Small intestine (tissue), 7 donors: ENCODE measurements at regions not wholly inside any gene's neighbourhood (a gene's known extent, or its start where the extent isn't known, plus 50 kb on each side); places are given as distances from the start of the nearest gene placed in this dataset.

ENCODE experiments used
- DNase-seq, 2 donors: peaks; one replicate each; pipeline versions ENCODE4 v3.0.0 to v3.0.0-alpha.2; 2013
- FAIRE-seq: peaks from 2 replicates; lab custom pipeline; 2012; peaks lifted over from hg19 to GRCh38; lab: Jason Lieb, UNC
- H3K27ac ChIP-seq, 3 donors: one replicate each; pipeline ENCODE4 v1.5.1; 2013; ENCODE audit warnings: low read length in 2 of 3, mild to moderate bottlenecking in 2 of 3, control low read depth in 1 of 3, inconsistent platforms in 1 of 3, low read depth in 1 of 3, moderate library complexity in 1 of 3
- H3K27me3 ChIP-seq, 3 donors: one replicate each; pipeline ENCODE4 v1.6.1; 2013; ENCODE audit warnings: low read length in 3 of 3, inconsistent platforms in 1 of 3; ENCODE audit not compliant: control insufficient read depth in 3 of 3, insufficient read depth in 3 of 3
- H3K36me3 ChIP-seq, 3 donors: one replicate each; pipeline ENCODE4 v1.6.1; 2013; ENCODE audit warnings: low read length in 3 of 3, inconsistent platforms in 1 of 3, low read depth in 1 of 3, mild to moderate bottlenecking in 1 of 3, moderate library complexity in 1 of 3; ENCODE audit not compliant: control insufficient read depth in 3 of 3, insufficient read depth in 2 of 3
- H3K4me1 ChIP-seq, 3 donors: one replicate each; pipeline ENCODE4 v1.6.1; 2013; ENCODE audit warnings: low read length in 2 of 3, inconsistent platforms in 1 of 3, low read depth in 1 of 3, mild to moderate bottlenecking in 1 of 3, moderate library complexity in 1 of 3; ENCODE audit not compliant: control insufficient read depth in 3 of 3, insufficient read depth in 2 of 3
- H3K4me3 ChIP-seq, 3 donors: one replicate each; pipeline ENCODE4 v1.5.1; 2013; ENCODE audit warnings: low read length in 3 of 3, control low read depth in 1 of 3, inconsistent platforms in 1 of 3, low read depth in 1 of 3, mild to moderate bottlenecking in 1 of 3, moderate library complexity in 1 of 3
- H3K9me3 ChIP-seq, 2 donors: one replicate each; pipeline ENCODE4 v1.6.1; 2013; ENCODE audit warnings: low read depth in 1 of 2, low read length in 1 of 2; ENCODE audit not compliant: control insufficient read depth in 2 of 2, insufficient read depth in 1 of 2
- WGBS, 3 donors: extraction: QIAGEN DNeasy Blood & Tissue Kit; methylation state at CpG; one replicate each; pipeline ENCODE4 v1.1.7; 2013; 5-methylcytosine and 5-hydroxymethylcytosine counted together
- donor health status: healthy with polysubstance abuse.
- donor health status: control.
- donor health status: control.
- donor health status: Bipolar disorder and iron deficiency.
- donor health status: healthy.

GRCh38 chr18:78804206-78805030, 175.2 kb upstream of the SALL3 start:
- WGBS, 3 donors = 85 to 91% (median 89%) methylated on average over 26 of the region's 26 CpGs
- FAIRE-seq = no peak

GRCh38 chr18:78805840-78806239, 173.8 kb upstream of the SALL3 start:
- Histone ChIP-seq H3K9me3 (peaks cover 0 to 5% of the 10 kb centered on the region in 2 donors), H3K4me1 (no peaks in the 10 kb centered on the region), H3K36me3 (no peaks in the 10 kb centered on the region), H3K27ac (no peak overlapping the region), H3K27me3 (no peaks in the 10 kb centered on the region), H3K4me3 (no peak overlapping the region)
- FAIRE-seq = no peak
- DNase-seq = no peak
- 73 to 87% (median 81%) methylated on average over 8 of the region's 8 CpGs for WGBS, 3 donors

More at GRCh38 chr18:78804206-78805030, 175.2 kb upstream of the SALL3 start:
- Histone ChIP-seq H3K9me3 (no peaks in the 10 kb centered on the region), H3K4me3 (no peak overlapping the region), H3K4me1 (no peaks in the 10 kb centered on the region), H3K36me3 (no peaks in the 10 kb centered on the region), H3K27ac (no peak overlapping the region), H3K27me3 (no peaks in the 10 kb centered on the region)
- no peak for DNase-seq

- H3K4me1 ChIP-seq = no peaks in the 10 kb centered on the region
- H3K9me3 ChIP-seq = peaks cover 0 to 5% of the 10 kb centered on the region in 2 donors
- no peak overlapping the region for H3K4me3 ChIP-seq
- DNase-seq = no peak
- FAIRE-seq = no peak
- 77 to 85% (median 80%) methylated on average over 5 of the region's 5 CpGs for WGBS, 3 donors
- H3K27me3 ChIP-seq = no peaks in the 10 kb centered on the region
- H3K36me3 ChIP-seq = no peaks in the 10 kb centered on the region
- H3K27ac ChIP-seq = no peak overlapping the region
Observed at GRCh38 chr18:78807668-78808067, 171.9 kb upstream of the SALL3 start.

GRCh38 chr18:78809845-78810244, 169.8 kb upstream of the SALL3 start:
- H3K36me3 ChIP-seq = no peaks in the 10 kb centered on the region
- H3K27ac ChIP-seq = no peak overlapping the region
- FAIRE-seq = no peak
- no peak for DNase-seq
- H3K27me3 ChIP-seq = peaks cover 0 to 7% (median 0%) of the 10 kb centered on the region in 3 donors
- H3K4me3 ChIP-seq = no peak overlapping the region
- 93 to 97% (median 96%) methylated on average over 13 of the region's 13 CpGs for WGBS, 3 donors
- no peaks in the 10 kb centered on the region for H3K4me1 ChIP-seq
- H3K9me3 ChIP-seq = peaks cover 0 to 5% of the 10 kb centered on the region in 2 donors

GRCh38 chr18:78810706-78811105, 168.9 kb upstream of the SALL3 start:
- FAIRE-seq = no peak

GRCh38 chr18:78812067-78812466, 167.6 kb upstream of the SALL3 start:
- 76 to 84% (median 79%) methylated on average over 9 of the region's 9 CpGs for WGBS, 3 donors
- no peak for DNase-seq
- FAIRE-seq = no peak
- Histone ChIP-seq H3K4me3 (no peak overlapping the region), H3K36me3 (no peaks in the 10 kb centered on the region), H3K27ac (no peak overlapping the region), H3K9me3 (peaks cover 0 to 5% of the 10 kb centered on the region in 2 donors), H3K4me1 (no peaks in the 10 kb centered on the region), H3K27me3 (peaks cover 0 to 15% (median 0%) of the 10 kb centered on the region in 3 donors)

More at GRCh38 chr18:78810706-78811105, 168.9 kb upstream of the SALL3 start:
- 93 to 95% (median 93%) methylated on average over 18 of the region's 18 CpGs for WGBS, 3 donors
- Histone ChIP-seq H3K4me3 (no peak overlapping the region), H3K9me3 (peaks cover 0 to 5% of the 10 kb centered on the region in 2 donors), H3K4me1 (no peaks in the 10 kb centered on the region), H3K27ac (no peak overlapping the region), H3K27me3 (peaks cover 0 to 15% (median 0%) of the 10 kb centered on the region in 3 donors), H3K36me3 (no peaks in the 10 kb centered on the region)
- DNase-seq = no peak

GRCh38 chr18:78813156-78813555, 166.5 kb upstream of the SALL3 start:
- Histone ChIP-seq H3K27ac (no peak overlapping the region), H3K4me3 (no peak overlapping the region), H3K9me3 (peaks cover 0 to 5% of the 10 kb centered on the region in 2 donors), H3K36me3 (no peaks in the 10 kb centered on the region), H3K4me1 (no peaks in the 10 kb centered on the region), H3K27me3 (peaks cover 0 to 15% (median 0%) of the 10 kb centered on the region in 3 donors)
- no peak for DNase-seq
- WGBS, 3 donors = 83 to 90% (median 84%) methylated on average over 18 of the region's 18 CpGs
- no peak for FAIRE-seq

GRCh38 chr18:78813936-78814710, 165.5 kb upstream of the SALL3 start:
- peaks cover 0 to 5% of the 10 kb centered on the region in 2 donors for H3K9me3 ChIP-seq
- H3K4me3 ChIP-seq = no peak overlapping the region
- WGBS, 3 donors = 25 to 30% (median 28%) methylated on average over 24 of the region's 24 CpGs
- H3K27ac ChIP-seq = no peak overlapping the region
- DNase-seq (peak in 1 of 2 donors; percentile 23), FAIRE-seq (no peak)
- no peaks in the 10 kb centered on the region for H3K4me1 ChIP-seq
- H3K27me3 ChIP-seq = peaks cover 0 to 15% (median 0%) of the 10 kb centered on the region in 3 donors
- no peaks in the 10 kb centered on the region for H3K36me3 ChIP-seq
